Thyroid gland (tissue), 4 donors: ENCODE measurements at regions not wholly inside any gene's neighbourhood (a gene's known extent, or its start where the extent isn't known, plus 50 kb on each side); places are given as distances from the start of the nearest gene placed in this dataset.
"Not testable (repeated sequence)": the region's sequence is repeated elsewhere in the genome, so short reads cannot be mapped to it uniquely, and the experiment has no call there.

Experiments
- DNase-seq, 2 donors: peaks; one replicate each; pipeline ENCODE4 v3.0.0-alpha.2; 2019
- H3K27ac ChIP-seq, 3 donors: fragments of 200-600 bp; sonication (generic); 1 replicate in 2 of 3; 2 replicates in 1 of 3; pipeline ENCODE4 v1.5.1; 2016 to 2019; ENCODE audit warnings: mild to moderate bottlenecking in 1 of 3, moderate library complexity in 1 of 3
- H3K27me3 ChIP-seq: fragments of 200-600 bp; sonication (generic); one replicate; pipeline ENCODE4 v1.5.1; 2019
- H3K36me3 ChIP-seq, 2 donors: fragments of 200-600 bp; sonication (generic); one replicate each; pipeline ENCODE4 v1.5.1; 2016 to 2019
- H3K4me1 ChIP-seq, 2 donors: fragments of 200-600 bp; sonication (generic); one replicate each; pipeline ENCODE4 v1.5.1; 2017 to 2019
- H3K4me3 ChIP-seq, 3 donors: fragments of 200-600 bp; sonication (generic); replicated peaks in 1 of 3; 1 replicate in 2 of 3; 2 replicates in 1 of 3; pipeline ENCODE4 v1.5.1; 2016; ENCODE audit warnings: mild to moderate bottlenecking in 1 of 3
- H3K9me3 ChIP-seq: fragments of 200-600 bp; sonication (generic); one replicate; pipeline ENCODE4 v1.5.1; 2017
- POLR2A ChIP-seq, 2 donors: fragments of 450-650 bp; IDR thresholded peaks; one replicate each; pipeline ENCODE4 v1.6.1; 2017; ENCODE audit warnings: antibody characterized with exemption in 2 of 2, mild to moderate bottlenecking in 2 of 2, moderate library complexity in 1 of 2
- WGBS, 2 donors: methylation state at CpG; one replicate each; pipeline ENCODE4 v1.1.5; 2017; 5-methylcytosine and 5-hydroxymethylcytosine counted together
- intact Hi-C: fragments of 100-400 bp; cut with DNase I; formaldehyde crosslinking; loops from one replicate; pipeline ENCODE4 v1.15.1; 2023
- TF ChIP-seq, protein P1 (sequence below), 6 experiments: fragments of 200-600 bp in 3 of 6; fragments of 450-650 bp in 3 of 6; sonication (generic) in 3 of 6; IDR thresholded peaks; one replicate each; pipeline ENCODE4 v1.5.1; 2016 to 2019; ENCODE audit warnings: antibody characterized with exemption in 6 of 6, mild to moderate bottlenecking in 2 of 6, inconsistent platforms in 1 of 6, moderate library complexity in 1 of 6

DNA sequence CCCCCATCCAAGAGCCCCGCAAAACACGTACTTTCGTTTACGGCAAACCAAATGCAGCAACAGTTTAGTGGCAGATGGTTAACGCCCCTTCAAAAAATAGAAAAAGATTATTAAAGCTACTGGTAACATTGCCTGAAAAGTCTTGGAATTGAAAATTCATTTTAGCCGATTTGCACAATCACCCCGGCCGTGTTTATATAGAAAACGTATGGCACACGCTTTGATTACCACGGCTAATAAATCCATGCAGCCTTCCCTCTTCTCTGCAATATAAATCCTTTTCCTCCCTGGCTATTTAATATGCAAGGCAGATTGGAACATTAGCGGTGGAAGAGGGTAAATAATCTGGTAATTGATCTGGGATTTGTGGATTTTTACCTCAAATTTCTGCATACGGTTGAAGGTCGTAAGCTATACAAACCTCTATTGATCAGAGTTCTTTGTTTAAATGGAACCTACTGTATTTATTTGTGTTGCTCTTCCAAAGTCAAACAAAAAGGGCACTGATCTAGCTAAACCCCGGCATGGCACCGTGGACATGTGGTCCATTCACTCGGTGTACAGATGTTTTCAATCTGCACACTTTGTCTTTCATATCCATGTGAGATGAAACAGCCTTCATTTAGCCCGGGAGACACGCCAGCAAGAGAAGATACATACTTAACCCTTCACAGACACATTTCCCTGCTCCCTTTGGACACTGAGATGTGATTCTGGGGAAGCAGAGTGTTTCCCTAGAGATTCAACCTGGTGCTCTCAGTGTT is 238.1 kb upstream of the MAF start:
- no peak for TF ChIP-seq POLR2A (IDR thresholded peaks at IDR 0.05)
- TF ChIP-seq, protein P1, sequence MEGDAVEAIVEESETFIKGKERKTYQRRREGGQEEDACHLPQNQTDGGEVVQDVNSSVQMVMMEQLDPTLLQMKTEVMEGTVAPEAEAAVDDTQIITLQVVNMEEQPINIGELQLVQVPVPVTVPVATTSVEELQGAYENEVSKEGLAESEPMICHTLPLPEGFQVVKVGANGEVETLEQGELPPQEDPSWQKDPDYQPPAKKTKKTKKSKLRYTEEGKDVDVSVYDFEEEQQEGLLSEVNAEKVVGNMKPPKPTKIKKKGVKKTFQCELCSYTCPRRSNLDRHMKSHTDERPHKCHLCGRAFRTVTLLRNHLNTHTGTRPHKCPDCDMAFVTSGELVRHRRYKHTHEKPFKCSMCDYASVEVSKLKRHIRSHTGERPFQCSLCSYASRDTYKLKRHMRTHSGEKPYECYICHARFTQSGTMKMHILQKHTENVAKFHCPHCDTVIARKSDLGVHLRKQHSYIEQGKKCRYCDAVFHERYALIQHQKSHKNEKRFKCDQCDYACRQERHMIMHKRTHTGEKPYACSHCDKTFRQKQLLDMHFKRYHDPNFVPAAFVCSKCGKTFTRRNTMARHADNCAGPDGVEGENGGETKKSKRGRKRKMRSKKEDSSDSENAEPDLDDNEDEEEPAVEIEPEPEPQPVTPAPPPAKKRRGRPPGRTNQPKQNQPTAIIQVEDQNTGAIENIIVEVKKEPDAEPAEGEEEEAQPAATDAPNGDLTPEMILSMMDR (IDR thresholded peaks at IDR 0.05), result no peak
- no peak for DNase-seq
- H3K4me3 ChIP-seq, result no peak overlapping the region
- H3K36me3 ChIP-seq, result no peaks in the 10 kb centered on the region
- H3K9me3 ChIP-seq, result no peaks in the 10 kb centered on the region
- WGBS, 2 donors, result 83 to 85% methylated on average over 19 of the region's 19 CpGs
- no peaks in the 10 kb centered on the region for H3K27me3 ChIP-seq
- no peaks in the 10 kb centered on the region for H3K4me1 ChIP-seq
- H3K27ac ChIP-seq, result no peak overlapping the region
- intact Hi-C loops, result no loop called here

DNA sequence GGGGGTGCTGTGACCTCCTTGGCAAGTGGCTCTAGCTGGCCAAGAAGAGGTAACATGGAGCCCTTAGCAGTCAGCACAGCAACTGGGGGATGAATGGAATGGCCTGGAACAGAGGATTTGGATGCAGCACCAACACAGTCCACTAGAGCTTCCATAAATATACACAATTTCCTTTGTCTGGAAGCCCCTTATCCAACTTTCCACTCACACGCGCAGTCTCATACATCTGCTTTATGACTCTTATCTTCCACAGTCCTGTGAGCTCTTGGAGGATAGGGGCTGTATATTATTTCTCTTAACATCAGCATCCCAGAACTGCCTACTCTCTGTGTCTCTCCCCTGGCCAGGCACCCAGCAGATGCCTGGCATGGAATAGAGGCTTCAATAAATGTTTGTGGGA is 235.6 kb upstream of the MAF start:
- 87 to 97% methylated on average over 2 of the region's 2 CpGs for WGBS, 2 donors
- Histone ChIP-seq H3K9me3 (no peaks in the 10 kb centered on the region), H3K27ac (no peak overlapping the region), H3K36me3 (no peaks in the 10 kb centered on the region), H3K27me3 (no peaks in the 10 kb centered on the region), H3K4me3 (no peak overlapping the region), H3K4me1 (no peaks in the 10 kb centered on the region)
- TF ChIP-seq, protein P1 (IDR thresholded peaks at IDR 0.05), result no peak
- no peak for TF ChIP-seq POLR2A (IDR thresholded peaks at IDR 0.05)
- no peak for DNase-seq
- intact Hi-C loops, result no loop called here

DNA sequence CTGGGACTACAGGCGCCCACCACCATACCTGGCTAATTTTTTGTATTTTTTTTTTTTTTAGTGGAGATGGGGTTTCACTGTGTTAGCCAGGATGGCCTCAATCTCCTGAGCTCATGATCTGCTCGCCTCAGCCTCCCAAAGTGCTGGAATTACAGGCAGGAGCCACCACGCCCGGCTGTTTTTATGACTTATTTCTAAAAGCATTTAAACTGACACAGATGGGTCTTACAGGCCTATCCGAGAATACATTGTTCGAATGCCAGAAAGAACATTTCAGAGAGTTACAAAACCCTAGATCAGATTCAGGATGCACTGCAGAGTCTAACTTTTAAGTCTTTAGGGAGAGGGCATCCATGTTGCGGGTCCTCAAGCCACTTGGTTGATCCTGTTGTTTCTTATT is 234.7 kb upstream of the MAF start:
- Histone ChIP-seq H3K27ac (no peak overlapping the region), H3K27me3 (no peaks in the 10 kb centered on the region), H3K4me3 (no peak overlapping the region), H3K9me3 (no peaks in the 10 kb centered on the region), H3K36me3 (no peaks in the 10 kb centered on the region), H3K4me1 (no peaks in the 10 kb centered on the region)
- 94 to 97% methylated on average over 7 of the region's 7 CpGs for WGBS, 2 donors
- intact Hi-C loops, result no loop called here
- TF ChIP-seq, protein P1 (IDR thresholded peaks at IDR 0.05), result no peak
- TF ChIP-seq POLR2A (IDR thresholded peaks at IDR 0.05), result no peak
- DNase-seq, result no peak

DNA sequence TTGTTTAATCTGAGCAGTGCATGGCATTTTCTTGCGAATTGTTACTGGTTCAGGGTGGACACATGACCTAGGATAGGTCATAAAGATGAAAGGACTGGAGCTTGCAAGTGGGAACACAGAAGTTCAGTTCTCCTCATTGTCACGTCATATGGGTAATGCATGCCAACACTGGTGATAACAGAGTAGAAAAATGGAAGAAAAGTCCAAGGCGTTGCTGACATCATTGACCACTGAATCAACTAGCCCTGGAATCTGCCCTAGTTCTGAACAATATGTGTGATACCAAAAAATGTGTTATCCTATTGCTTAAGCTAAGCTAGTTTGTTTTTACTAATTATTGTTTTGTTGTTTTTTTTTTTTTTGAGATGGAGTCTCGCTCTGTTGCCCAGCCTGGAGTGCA is 234.2 kb upstream of the MAF start:
- WGBS, 2 donors, result 95 to 97% methylated on average over 4 of the region's 4 CpGs
- intact Hi-C loops, result no loop called here

DNA sequence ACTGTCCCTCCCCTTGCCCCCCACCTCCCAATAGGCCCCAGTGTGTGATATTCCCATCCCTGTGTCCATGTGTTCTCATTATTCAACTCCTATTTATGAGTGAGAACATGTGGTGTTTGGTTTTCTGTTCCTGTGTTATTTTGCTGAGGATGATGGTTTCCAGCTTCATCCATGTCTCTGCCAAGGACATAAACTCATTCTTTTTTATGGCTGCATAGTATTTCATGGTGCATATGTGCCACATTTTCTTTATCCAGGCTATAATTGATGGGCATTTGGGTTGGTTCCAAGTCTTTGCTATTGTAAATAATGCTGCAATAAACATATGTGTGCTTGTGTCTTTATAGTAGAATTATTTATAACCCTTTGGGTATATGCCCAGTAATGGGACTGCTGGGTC is 233.5 kb upstream of the MAF start:
- H3K27ac ChIP-seq, H3K4me1 ChIP-seq, H3K9me3 ChIP-seq, H3K4me3 ChIP-seq, H3K27me3 ChIP-seq, intact Hi-C loops, DNase-seq, H3K36me3 ChIP-seq: not testable (repeated sequence)

More for the DNA sequence above, 234.2 kb upstream of the MAF start:
- no peak for DNase-seq
- Histone ChIP-seq H3K4me1 (no peaks in the 10 kb centered on the region), H3K36me3 (no peaks in the 10 kb centered on the region), H3K27me3 (no peaks in the 10 kb centered on the region), H3K9me3 (no peaks in the 10 kb centered on the region), H3K4me3 (no peak overlapping the region), H3K27ac (no peak overlapping the region)
- no peak for TF ChIP-seq POLR2A (IDR thresholded peaks at IDR 0.05)

GRCh38 chr16:79833559-79833958 is 233.0 kb upstream of the MAF start:
- TF ChIP-seq, protein P1 (IDR thresholded peaks at IDR 0.05), result no peak
- TF ChIP-seq POLR2A (IDR thresholded peaks at IDR 0.05), result no peak
- no peaks in the 10 kb centered on the region for H3K36me3 ChIP-seq
- no peak overlapping the region for H3K4me3 ChIP-seq
- DNase-seq, result no peak
- H3K4me1 ChIP-seq, result no peaks in the 10 kb centered on the region
- H3K27ac ChIP-seq, result no peak overlapping the region
- H3K27me3 ChIP-seq, result no peaks in the 10 kb centered on the region
- intact Hi-C loops, result no loop called here
- H3K9me3 ChIP-seq, result no peaks in the 10 kb centered on the region
- 79 to 91% methylated on average over 4 of the region's 4 CpGs for WGBS, 2 donors
